PC-9 (cell line): ENCODE measurements at regions not wholly inside any gene's neighbourhood (a gene's known extent, or its start where the extent isn't known, plus 50 kb on each side); places are given as distances from the start of the nearest gene placed in this dataset.

Experiments
- BruUV-seq: library from RNA; stranded (reverse); fragments of 400-500 nt; replicated peaks from 2 replicates; lab custom pipeline; 2021; lab: Mats Ljungman, UMichigan
- CTCF ChIA-PET: fragments of 300-600 bp; sonication (Branson Sonifier 250); formaldehyde crosslinking; loops from one replicate; lab custom pipeline; 2022; ENCODE audit warnings: antibody characterized with exemption; lab: Charles Lee
- POLR2A ChIA-PET: fragments of 300-600 bp; sonication (Branson Sonifier 250); formaldehyde crosslinking; loops from one replicate; lab custom pipeline; 2022; ENCODE audit warnings: antibody characterized with exemption; ENCODE audit not compliant: unreplicated experiment; lab: Charles Lee
- DNase-seq, 2 experiments: peaks; one replicate each; pipeline versions ENCODE4 v3.0.0 to v3.0.0-alpha.2; 2015 to 2022; ENCODE audit warnings: mixed read lengths in 1 of 2
- H2AFZ ChIP-seq: fragments of 200-600 bp; sonication (generic); 2 replicates; pipeline ENCODE4 v1.8.1; 2017; ENCODE audit warnings: antibody characterized with exemption
- H3F3A ChIP-seq: fragments of 200-600 bp; sonication (generic); 2 replicates; pipeline ENCODE4 v1.8.1; 2017; ENCODE audit warnings: antibody characterized with exemption, mild to moderate bottlenecking, low read depth; ENCODE audit not compliant: insufficient read depth
- H3K27ac ChIP-seq: fragments of 200-600 bp; sonication (generic); 2 replicates; pipeline ENCODE4 v1.6.1; 2016; ENCODE audit warnings: mixed run types
- H3K27me3 ChIP-seq: fragments of 200-600 bp; sonication (generic); 2 replicates; pipeline ENCODE4 v1.6.1; 2016; ENCODE audit warnings: low read depth, mixed run types; ENCODE audit not compliant: insufficient read depth
- H3K36me3 ChIP-seq: fragments of 200-600 bp; sonication (generic); 2 replicates; pipeline ENCODE4 v1.6.1; 2016; ENCODE audit warnings: low read depth, mixed run types
- H3K4me1 ChIP-seq: fragments of 200-600 bp; sonication (generic); replicated peaks from 2 replicates; pipeline ENCODE4 v1.6.1; 2016; ENCODE audit warnings: mixed run types; ENCODE audit not compliant: insufficient read depth
- H3K4me2 ChIP-seq: fragments of 200-600 bp; sonication (generic); 2 replicates; pipeline ENCODE4 v1.6.1; 2017; ENCODE audit warnings: mixed run types
- H3K4me3 ChIP-seq: fragments of 200-600 bp; sonication (generic); 2 replicates; pipeline ENCODE4 v1.6.1; 2016; ENCODE audit warnings: mixed run types
- H3K79me2 ChIP-seq: fragments of 200-600 bp; sonication (generic); 2 replicates; pipeline ENCODE4 v1.6.1; 2017; ENCODE audit warnings: low read depth, mixed run types
- H3K9me2 ChIP-seq: fragments of 200-600 bp; sonication (generic); 2 replicates; pipeline ENCODE4 v1.8.1; 2017; ENCODE audit warnings: mild to moderate bottlenecking; ENCODE audit not compliant: insufficient read depth
- H3K9me3 ChIP-seq: fragments of 200-600 bp; sonication (generic); 2 replicates; pipeline ENCODE4 v1.8.1; 2016; ENCODE audit warnings: low read depth; ENCODE audit not compliant: insufficient read depth
- H4K20me1 ChIP-seq: fragments of 200-600 bp; sonication (generic); 2 replicates; pipeline ENCODE4 v1.8.1; 2017; ENCODE audit not compliant: insufficient read depth
- EZH2 ChIP-seq: fragments of 200-600 bp; sonication (generic); IDR thresholded peaks from 2 replicates; pipeline ENCODE4 v1.8.0; 2017; ENCODE audit warnings: antibody characterized with exemption, low read depth
- intact Hi-C: fragments of 100-400 bp; cut with micrococcal nuclease; formaldehyde crosslinking; loops from one replicate; pipeline ENCODE4 v1.10.0; 2022; ENCODE audit not compliant: unreplicated experiment
- TF ChIP-seq, protein P1 (sequence below): fragments of 200-600 bp; sonication (generic); conservative IDR thresholded peaks from 2 replicates; pipeline ENCODE4 v1.6.1; 2017; ENCODE audit warnings: mixed run types, antibody characterized with exemption, mild to moderate bottlenecking, moderate library complexity

DNA sequence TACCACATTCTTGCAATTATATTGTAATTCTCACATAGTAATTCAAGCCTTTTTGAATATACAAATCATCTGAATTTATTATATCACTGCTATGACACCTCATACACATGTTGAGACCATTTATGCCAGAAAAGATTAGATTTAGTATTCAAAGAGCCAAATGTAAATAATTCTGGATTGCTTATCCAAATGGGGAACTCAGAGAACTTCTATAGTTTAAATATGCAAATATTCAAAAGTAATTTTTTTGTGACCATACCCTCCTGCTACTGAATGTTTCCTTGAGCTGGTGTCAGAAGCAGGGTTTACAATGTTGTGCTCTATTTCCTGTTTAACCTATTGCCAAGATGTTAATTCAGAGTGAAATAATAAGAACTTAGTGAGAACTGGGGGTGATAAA, 372.2 kb downstream of the TRIML1 start:
- POLR2A ChIA-PET: no interaction called here
- H3K4me1 ChIP-seq: no peaks in the 10 kb centered on the region
- no peaks in the 10 kb centered on the region for H3K27me3 ChIP-seq
- no peak for DNase-seq
- BruUV-seq: no TSS peak
- no peak for TF ChIP-seq EZH2
- TF ChIP-seq, protein P1, sequence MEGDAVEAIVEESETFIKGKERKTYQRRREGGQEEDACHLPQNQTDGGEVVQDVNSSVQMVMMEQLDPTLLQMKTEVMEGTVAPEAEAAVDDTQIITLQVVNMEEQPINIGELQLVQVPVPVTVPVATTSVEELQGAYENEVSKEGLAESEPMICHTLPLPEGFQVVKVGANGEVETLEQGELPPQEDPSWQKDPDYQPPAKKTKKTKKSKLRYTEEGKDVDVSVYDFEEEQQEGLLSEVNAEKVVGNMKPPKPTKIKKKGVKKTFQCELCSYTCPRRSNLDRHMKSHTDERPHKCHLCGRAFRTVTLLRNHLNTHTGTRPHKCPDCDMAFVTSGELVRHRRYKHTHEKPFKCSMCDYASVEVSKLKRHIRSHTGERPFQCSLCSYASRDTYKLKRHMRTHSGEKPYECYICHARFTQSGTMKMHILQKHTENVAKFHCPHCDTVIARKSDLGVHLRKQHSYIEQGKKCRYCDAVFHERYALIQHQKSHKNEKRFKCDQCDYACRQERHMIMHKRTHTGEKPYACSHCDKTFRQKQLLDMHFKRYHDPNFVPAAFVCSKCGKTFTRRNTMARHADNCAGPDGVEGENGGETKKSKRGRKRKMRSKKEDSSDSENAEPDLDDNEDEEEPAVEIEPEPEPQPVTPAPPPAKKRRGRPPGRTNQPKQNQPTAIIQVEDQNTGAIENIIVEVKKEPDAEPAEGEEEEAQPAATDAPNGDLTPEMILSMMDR: no peak
- intact Hi-C loops: no loop called here
- CTCF ChIA-PET: no interaction called here
- H2AFZ ChIP-seq: no peak overlapping the region
- no peak overlapping the region for H3K4me2 ChIP-seq
- H3K9me3 ChIP-seq: no peaks in the 10 kb centered on the region
- no peaks in the 10 kb centered on the region for H4K20me1 ChIP-seq
- H3K4me3 ChIP-seq: no peak overlapping the region
- H3K9me2 ChIP-seq: no peaks in the 10 kb centered on the region
- H3K79me2 ChIP-seq: no peaks in the 10 kb centered on the region
- H3F3A ChIP-seq: no peaks in the 10 kb centered on the region
- no peak overlapping the region for H3K27ac ChIP-seq
- H3K36me3 ChIP-seq: no peaks in the 10 kb centered on the region

DNA sequence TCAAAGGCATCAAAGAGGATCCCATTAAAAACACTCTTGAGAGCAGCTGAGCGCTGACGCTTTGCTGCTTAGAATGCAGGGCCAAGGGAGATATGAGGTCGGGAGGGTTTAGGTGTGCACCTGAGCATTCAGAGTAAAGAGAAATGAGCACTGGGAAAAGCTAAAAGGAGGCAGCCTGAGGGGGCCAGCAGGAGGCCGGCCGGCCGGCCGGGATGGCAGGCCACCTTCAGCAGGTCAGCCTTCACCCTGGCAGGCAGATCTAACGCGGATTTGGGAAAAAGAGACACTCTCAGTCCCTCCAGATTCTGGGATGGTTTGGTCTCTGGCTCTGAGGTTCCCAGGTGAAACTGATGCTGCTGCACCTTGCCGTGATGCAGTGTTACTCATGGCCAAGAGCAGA, 393.5 kb downstream of the TRIML1 start:
- no TSS peak for BruUV-seq
- ChIA-PET POLR2A (no interaction called here), CTCF (no interaction called here)
- TF ChIP-seq, protein P1: no peak
- no peak for TF ChIP-seq EZH2
- no peaks in the 10 kb centered on the region for H3K4me1 ChIP-seq
- no peak overlapping the region for H2AFZ ChIP-seq
- H3K4me3 ChIP-seq: no peak overlapping the region
- H3K4me2 ChIP-seq: no peak overlapping the region
- no peaks in the 10 kb centered on the region for H3K27me3 ChIP-seq
- no peaks in the 10 kb centered on the region for H3K36me3 ChIP-seq
- no peaks in the 10 kb centered on the region for H3K9me2 ChIP-seq
- no peaks in the 10 kb centered on the region for H4K20me1 ChIP-seq
- H3K9me3 ChIP-seq: no peaks in the 10 kb centered on the region
- no peaks in the 10 kb centered on the region for H3F3A ChIP-seq
- intact Hi-C loops: no loop called here
- H3K79me2 ChIP-seq: no peaks in the 10 kb centered on the region
- no peak overlapping the region for H3K27ac ChIP-seq
- no peak for DNase-seq

DNA sequence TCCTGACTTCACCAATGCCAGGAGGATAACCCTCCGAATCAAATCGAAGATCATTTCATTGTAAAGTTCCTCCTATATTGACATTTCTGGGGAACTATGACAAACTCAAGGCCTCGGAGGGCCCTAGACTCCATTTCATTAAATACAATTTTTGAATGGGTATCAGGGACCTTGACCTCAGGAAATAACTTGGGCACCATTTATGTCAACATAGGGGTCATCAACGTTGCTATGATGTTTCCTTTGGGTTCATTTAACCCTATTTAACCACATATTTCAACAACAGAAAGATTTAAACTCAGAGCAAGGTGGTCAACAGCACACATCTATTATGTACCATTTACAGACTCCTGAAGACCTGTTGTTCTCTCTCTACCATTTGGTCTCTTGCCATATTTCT, 395.1 kb downstream of the TRIML1 start:
- H3K27me3 ChIP-seq: no peaks in the 10 kb centered on the region
- ChIA-PET POLR2A (no interaction called here), CTCF (no interaction called here)
- H3K4me1 ChIP-seq: no peaks in the 10 kb centered on the region
- H3K4me3 ChIP-seq: no peak overlapping the region
- no peak overlapping the region for H3K27ac ChIP-seq
- intact Hi-C loops: no loop called here
- no peak overlapping the region for H2AFZ ChIP-seq
- H3K9me3 ChIP-seq: no peaks in the 10 kb centered on the region
- no peak for DNase-seq
- TF ChIP-seq EZH2: no peak
- TF ChIP-seq, protein P1: no peak
- H3F3A ChIP-seq: no peaks in the 10 kb centered on the region
- no peaks in the 10 kb centered on the region for H3K79me2 ChIP-seq
- no peaks in the 10 kb centered on the region for H3K9me2 ChIP-seq
- BruUV-seq: no TSS peak
- no peaks in the 10 kb centered on the region for H3K36me3 ChIP-seq
- no peaks in the 10 kb centered on the region for H4K20me1 ChIP-seq
- H3K4me2 ChIP-seq: no peak overlapping the region
